Neural progenitor cell (in vitro differentiated cells): ENCODE measurements at regions not wholly inside any gene's neighbourhood (a gene's known extent, or its start where the extent isn't known, plus 50 kb on each side); places are given as distances from the start of the nearest gene placed in this dataset.

Experiments used
- DNase-seq: peaks from one replicate; pipeline ENCODE4 v3.0.0-alpha.2; 2016; ENCODE audit warnings: low spot score
- H2AFZ ChIP-seq: fragments of 200-600 bp; sonication (generic); replicated peaks from 2 replicates; pipeline ENCODE4 v1.6.1; 2016; ENCODE audit warnings: antibody characterized with exemption
- H3F3A ChIP-seq: fragments of 200-600 bp; sonication (generic); 2 replicates; pipeline ENCODE4 v1.6.1; 2016; ENCODE audit warnings: antibody characterized with exemption, low read depth
- H3K27ac ChIP-seq: fragments of 200-600 bp; sonication (generic); 2 replicates; pipeline ENCODE4 v1.5.1; 2016; ENCODE audit warnings: mild to moderate bottlenecking
- H3K27me3 ChIP-seq: fragments of 200-600 bp; sonication (generic); 2 replicates; pipeline ENCODE4 v1.6.1; 2016; ENCODE audit warnings: mild to moderate bottlenecking, moderate library complexity
- H3K36me3 ChIP-seq: fragments of 200-600 bp; sonication (generic); 2 replicates; pipeline ENCODE4 v1.5.1; 2016
- H3K4me1 ChIP-seq: fragments of 200-600 bp; sonication (generic); 2 replicates; pipeline ENCODE4 v1.6.1; 2016; ENCODE audit warnings: mixed run types
- H3K4me2 ChIP-seq: fragments of 200-600 bp; sonication (generic); 2 replicates; pipeline ENCODE4 v1.6.1; 2016
- H3K4me3 ChIP-seq: fragments of 200-600 bp; sonication (generic); 2 replicates; pipeline ENCODE4 v1.5.1; 2016
- H3K79me2 ChIP-seq: fragments of 200-600 bp; sonication (generic); 2 replicates; pipeline ENCODE4 v1.6.1; 2016; ENCODE audit warnings: low read depth
- H3K9ac ChIP-seq: fragments of 200-600 bp; sonication (generic); 2 replicates; pipeline ENCODE4 v1.6.1; 2016
- H3K9me3 ChIP-seq: fragments of 200-600 bp; sonication (generic); 2 replicates; pipeline ENCODE4 v1.5.1; 2016; ENCODE audit warnings: low read depth
- H4K20me1 ChIP-seq: fragments of 200-600 bp; sonication (generic); 2 replicates; pipeline ENCODE4 v1.6.1; 2016; ENCODE audit warnings: low read depth
- H3K27ac Mint-ChIP-seq: 3 replicates; pipeline ENCODE4 v1.8.0; 2021; ENCODE audit warnings: mixed read lengths
- H3K27me3 Mint-ChIP-seq: 2 replicates; pipeline ENCODE4 v1.8.0; 2022; ENCODE audit warnings: low read depth, mild to moderate bottlenecking, inconsistent platforms, moderate library complexity, mixed read lengths; ENCODE audit not compliant: insufficient read depth
- H3K36me3 Mint-ChIP-seq: 3 replicates; pipeline ENCODE4 v1.8.0; 2021; ENCODE audit warnings: mixed read lengths
- H3K4me1 Mint-ChIP-seq: 3 replicates; pipeline ENCODE4 v1.8.0; 2021; ENCODE audit warnings: mixed read lengths
- H3K4me3 Mint-ChIP-seq: 3 replicates; pipeline ENCODE4 v1.8.0; 2021; ENCODE audit warnings: mild to moderate bottlenecking, moderate library complexity, mixed read lengths
- H3K9me3 Mint-ChIP-seq: 3 replicates; pipeline ENCODE4 v1.8.0; 2020; ENCODE audit warnings: mixed read lengths
- CTCF ChIP-seq: fragments of 200-600 bp; sonication (generic); IDR thresholded peaks from 2 replicates; pipeline ENCODE4 v1.5.1; 2017; ENCODE audit warnings: antibody characterized with exemption, mild to moderate bottlenecking
- EZH2 ChIP-seq: fragments of 200-600 bp; sonication (generic); IDR thresholded peaks from 2 replicates; pipeline ENCODE4 v1.6.1; 2017; ENCODE audit warnings: antibody characterized with exemption, mild to moderate bottlenecking, moderate library complexity
- EZH2phosphoT487 ChIP-seq: fragments of 200-600 bp; sonication (generic); IDR thresholded peaks from 2 replicates; pipeline ENCODE4 v1.6.1; 2017; ENCODE audit warnings: antibody characterized with exemption

- Histone ChIP-seq H3K27me3 (no peaks in the 10 kb centered on the region), H3K4me1 (no peaks in the 10 kb centered on the region), H3K27ac (no peak overlapping the region), H4K20me1 (no peaks in the 10 kb centered on the region), H3K9ac (no peak overlapping the region), H3K79me2 (no peaks in the 10 kb centered on the region), H3K9me3 (no peaks in the 10 kb centered on the region), H3F3A (no peaks in the 10 kb centered on the region), H3K4me2 (no peak overlapping the region), H3K4me3 (no peak overlapping the region), H2AFZ (no peak overlapping the region), H3K36me3 (no peaks in the 10 kb centered on the region)
- Mint-ChIP-seq H3K27ac (no peak overlapping the region), H3K4me3 (no peak overlapping the region), H3K36me3 (no peaks in the 10 kb centered on the region), H3K9me3 (no peaks in the 10 kb centered on the region), H3K4me1 (no peaks in the 10 kb centered on the region), H3K27me3 (no peaks in the 10 kb centered on the region)
- DNase-seq: no peak
- TF ChIP-seq EZH2: no peak
- TF ChIP-seq EZH2phosphoT487: no peak
- no peak for TF ChIP-seq CTCF
These were observed 105.1 kb upstream of the DCLK2 start for GRCh38 chr4:149973181-149973580.

- no peaks in the 10 kb centered on the region for H3F3A ChIP-seq
- Mint-ChIP-seq H3K9me3 (no peaks in the 10 kb centered on the region), H3K36me3 (no peaks in the 10 kb centered on the region), H3K4me3 (no peak overlapping the region), H3K4me1 (no peaks in the 10 kb centered on the region), H3K27ac (no peak overlapping the region), H3K27me3 (no peaks in the 10 kb centered on the region)
- no peak overlapping the region for H3K9ac ChIP-seq
- no peaks in the 10 kb centered on the region for H3K36me3 ChIP-seq
- no peaks in the 10 kb centered on the region for H4K20me1 ChIP-seq
- no peak overlapping the region for H3K4me2 ChIP-seq
- H3K4me3 ChIP-seq: no peak overlapping the region
- TF ChIP-seq CTCF (no peak), EZH2 (no peak), EZH2phosphoT487 (no peak)
- H3K4me1 ChIP-seq: no peaks in the 10 kb centered on the region
- no peaks in the 10 kb centered on the region for H3K79me2 ChIP-seq
- no peak overlapping the region for H2AFZ ChIP-seq
- no peaks in the 10 kb centered on the region for H3K27me3 ChIP-seq
- H3K27ac ChIP-seq: no peak overlapping the region
- no peaks in the 10 kb centered on the region for H3K9me3 ChIP-seq
- no peak for DNase-seq
These were observed 103.1 kb upstream of the DCLK2 start for GRCh38 chr4:149975172-149975571.

- H3K27ac Mint-ChIP-seq: no peak overlapping the region
- Histone ChIP-seq H3K4me1 (no peaks in the 10 kb centered on the region), H3K27me3 (no peaks in the 10 kb centered on the region), H2AFZ (peak overlapping the region; percentile 72), H3K27ac (no peak overlapping the region), H3K4me2 (no peak overlapping the region), H3F3A (no peaks in the 10 kb centered on the region), H3K4me3 (no peak overlapping the region), H3K9ac (no peak overlapping the region), H3K9me3 (no peaks in the 10 kb centered on the region), H3K79me2 (no peaks in the 10 kb centered on the region), H3K36me3 (no peaks in the 10 kb centered on the region), H4K20me1 (no peaks in the 10 kb centered on the region)
- no peaks in the 10 kb centered on the region for H3K9me3 Mint-ChIP-seq
- no peaks in the 10 kb centered on the region for H3K4me1 Mint-ChIP-seq
- no peak for DNase-seq
- no peaks in the 10 kb centered on the region for H3K36me3 Mint-ChIP-seq
- H3K27me3 Mint-ChIP-seq: no peaks in the 10 kb centered on the region
- H3K4me3 Mint-ChIP-seq: no peak overlapping the region
- TF ChIP-seq EZH2 (no peak), EZH2phosphoT487 (no peak)
These were observed 98.0 kb upstream of the DCLK2 start for GRCh38 chr4:149980121-149980682.

GRCh38 chr4:149980941-149981340 lies 97.3 kb upstream of the DCLK2 start:
- Mint-ChIP-seq H3K27ac (no peak overlapping the region), H3K4me1 (no peaks in the 10 kb centered on the region), H3K36me3 (no peaks in the 10 kb centered on the region), H3K27me3 (no peaks in the 10 kb centered on the region), H3K9me3 (no peaks in the 10 kb centered on the region), H3K4me3 (no peak overlapping the region)
- H3K27me3 ChIP-seq: no peaks in the 10 kb centered on the region
- TF ChIP-seq EZH2: no peak
- TF ChIP-seq CTCF: peak; percentile 79
- no peaks in the 10 kb centered on the region for H3K9me3 ChIP-seq
- no peaks in the 10 kb centered on the region for H3K36me3 ChIP-seq
- DNase-seq: peak; percentile 55
- H3F3A ChIP-seq: no peaks in the 10 kb centered on the region
- H2AFZ ChIP-seq: peak overlapping the region; percentile 72
- no peak overlapping the region for H3K27ac ChIP-seq
- no peaks in the 10 kb centered on the region for H4K20me1 ChIP-seq
- no peak overlapping the region for H3K4me2 ChIP-seq
- H3K9ac ChIP-seq: no peak overlapping the region
- H3K4me1 ChIP-seq: no peaks in the 10 kb centered on the region
- no peaks in the 10 kb centered on the region for H3K79me2 ChIP-seq
- no peak overlapping the region for H3K4me3 ChIP-seq
